Esophagus squamous epithelium (tissue), 4 donors: ENCODE measurements at regions not wholly inside any gene's neighbourhood (a gene's known extent, or its start where the extent isn't known, plus 50 kb on each side); places are given as distances from the start of the nearest gene placed in this dataset.

ENCODE experiments used
- CTCF ChIP-seq, 6 experiments: fragments of 450-650 bp in 4 of 6; fragments of 200-600 bp in 2 of 6; sonication (generic) in 2 of 6; IDR thresholded peaks; one replicate each; pipeline ENCODE4 v1.5.1; 2016 to 2019; ENCODE audit warnings: antibody characterized with exemption in 6 of 6, mild to moderate bottlenecking in 4 of 6, moderate library complexity in 4 of 6
- POLR2A ChIP-seq, 4 donors: fragments of 450-650 bp; IDR thresholded peaks; one replicate each; pipeline ENCODE4 v1.6.1; 2017; ENCODE audit warnings: antibody characterized with exemption in 4 of 4, mild to moderate bottlenecking in 4 of 4, moderate library complexity in 3 of 4

GRCh38 chr15:70558406-70559264 lies 204.7 kb downstream of the UACA start:
- TF ChIP-seq POLR2A (IDR thresholded peaks at IDR 0.05) (no peak), CTCF (IDR thresholded peaks at IDR 0.05) (no peak)
